ENCODE measurements at regions not wholly inside any gene's neighbourhood (a gene's known extent, or its start where the extent isn't known, plus 50 kb on each side); places are given as distances from the start of the nearest gene placed in this dataset.

- no peak for DNase-seq (ENCODE audit: low spot score)
- TF ChIP-seq, protein P1, sequence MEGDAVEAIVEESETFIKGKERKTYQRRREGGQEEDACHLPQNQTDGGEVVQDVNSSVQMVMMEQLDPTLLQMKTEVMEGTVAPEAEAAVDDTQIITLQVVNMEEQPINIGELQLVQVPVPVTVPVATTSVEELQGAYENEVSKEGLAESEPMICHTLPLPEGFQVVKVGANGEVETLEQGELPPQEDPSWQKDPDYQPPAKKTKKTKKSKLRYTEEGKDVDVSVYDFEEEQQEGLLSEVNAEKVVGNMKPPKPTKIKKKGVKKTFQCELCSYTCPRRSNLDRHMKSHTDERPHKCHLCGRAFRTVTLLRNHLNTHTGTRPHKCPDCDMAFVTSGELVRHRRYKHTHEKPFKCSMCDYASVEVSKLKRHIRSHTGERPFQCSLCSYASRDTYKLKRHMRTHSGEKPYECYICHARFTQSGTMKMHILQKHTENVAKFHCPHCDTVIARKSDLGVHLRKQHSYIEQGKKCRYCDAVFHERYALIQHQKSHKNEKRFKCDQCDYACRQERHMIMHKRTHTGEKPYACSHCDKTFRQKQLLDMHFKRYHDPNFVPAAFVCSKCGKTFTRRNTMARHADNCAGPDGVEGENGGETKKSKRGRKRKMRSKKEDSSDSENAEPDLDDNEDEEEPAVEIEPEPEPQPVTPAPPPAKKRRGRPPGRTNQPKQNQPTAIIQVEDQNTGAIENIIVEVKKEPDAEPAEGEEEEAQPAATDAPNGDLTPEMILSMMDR (conservative IDR thresholded peaks at IDR 0.05; ENCODE audit: low read depth), result no peak
- ChIA-PET POLR2A (ENCODE audit: low non-redundant PET) (no interaction called here), CTCF (no interaction called here)
- H3K27ac ChIP-seq, result no peak overlapping the region
These were observed 140.8 kb downstream of the MRPL39 start for GRCh38 chr21:25466470-25466869.

- H3K27ac ChIP-seq, result no peak overlapping the region
- TF ChIP-seq, protein P1 (conservative IDR thresholded peaks at IDR 0.05; ENCODE audit: low read depth), result no peak
- CTCF ChIA-PET, result interaction anchor here (0.6 kb wide), 1 partner anchor 1539 kb away, joined by 3 read pairs; no protein-coding TSS in a partner anchor
- no peak for DNase-seq (ENCODE audit: low spot score)
- POLR2A ChIA-PET (ENCODE audit: low non-redundant PET), result no interaction called here
These were observed 142.0 kb downstream of the MRPL39 start for GRCh38 chr21:25465263-25465662.

GRCh38 chr21:25464275-25464674, 143.0 kb downstream of the MRPL39 start:
- no peak overlapping the region for H3K27ac ChIP-seq
- DNase-seq (ENCODE audit: low spot score), result no peak
- POLR2A ChIA-PET (ENCODE audit: low non-redundant PET), result no interaction called here
- TF ChIP-seq, protein P1 (conservative IDR thresholded peaks at IDR 0.05; ENCODE audit: low read depth), result no peak
- CTCF ChIA-PET, result no interaction called here

DNA sequence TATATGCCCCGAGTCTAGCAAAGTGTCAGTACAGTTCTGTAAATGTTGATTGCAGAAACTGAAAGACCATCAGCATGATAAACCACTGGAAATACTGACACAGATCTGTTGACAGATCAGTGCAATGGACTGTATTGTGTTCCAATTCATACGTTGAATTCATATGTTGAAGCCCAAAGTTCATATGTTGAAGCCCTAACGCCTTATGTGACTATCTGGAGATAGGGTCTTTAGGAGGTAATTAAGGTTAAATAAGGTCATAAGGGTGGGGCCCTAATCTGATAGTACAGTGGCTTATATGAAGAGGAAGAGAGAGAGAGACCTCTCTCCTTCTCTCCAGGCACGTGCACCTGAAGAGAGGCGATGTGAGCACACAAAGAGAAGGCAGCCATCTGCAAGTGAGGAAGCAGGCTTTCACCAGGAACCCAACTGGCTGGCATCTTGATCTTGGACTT, 144.7 kb downstream of the MRPL39 start:
- POLR2A ChIA-PET (ENCODE audit: low non-redundant PET), result no interaction called here

DNA sequence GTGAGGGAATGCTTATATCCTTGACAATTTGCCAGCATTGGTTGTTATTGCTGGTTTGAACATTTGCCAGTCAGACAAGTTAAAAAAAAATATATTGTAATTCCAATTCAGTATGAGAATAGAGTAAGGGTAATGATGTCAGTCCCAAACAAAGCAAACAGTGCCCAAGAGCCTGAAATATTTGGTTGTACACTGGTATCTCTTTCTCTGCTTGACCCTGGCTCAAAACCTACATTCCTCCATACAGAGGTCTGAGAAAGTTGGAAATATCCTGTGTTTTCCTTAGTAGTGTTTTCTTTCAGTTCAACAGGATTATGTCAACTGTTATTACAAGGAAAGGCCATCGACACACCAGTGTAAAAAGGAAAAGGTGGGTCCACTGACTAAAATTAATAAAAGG, 145.6 kb downstream of the MRPL39 start:
- H3K27ac ChIP-seq, result no peak overlapping the region
- TF ChIP-seq, protein P1 (conservative IDR thresholded peaks at IDR 0.05; ENCODE audit: low read depth), result no peak
- CTCF ChIA-PET, result no interaction called here
- POLR2A ChIA-PET (ENCODE audit: low non-redundant PET), result no interaction called here
- DNase-seq (ENCODE audit: low spot score), result no peak

More for the DNA sequence above, 144.7 kb downstream of the MRPL39 start:
- DNase-seq (ENCODE audit: low spot score), result no peak
- CTCF ChIA-PET, result no interaction called here
- TF ChIP-seq, protein P1 (conservative IDR thresholded peaks at IDR 0.05; ENCODE audit: low read depth), result no peak
- no peak overlapping the region for H3K27ac ChIP-seq

- ChIA-PET POLR2A (ENCODE audit: low non-redundant PET) (no interaction called here), CTCF (no interaction called here)
- no peak for DNase-seq (ENCODE audit: low spot score)
- H3K27ac ChIP-seq, result no peak overlapping the region
- TF ChIP-seq, protein P1 (conservative IDR thresholded peaks at IDR 0.05; ENCODE audit: low read depth), result no peak
These were observed 147.3 kb downstream of the MRPL39 start for GRCh38 chr21:25459993-25460392.

- no peak overlapping the region for H3K27ac ChIP-seq
- ChIA-PET CTCF (no interaction called here), POLR2A (ENCODE audit: low non-redundant PET) (no interaction called here)
- TF ChIP-seq, protein P1 (conservative IDR thresholded peaks at IDR 0.05; ENCODE audit: low read depth), result no peak
- DNase-seq (ENCODE audit: low spot score), result no peak
These were observed 147.9 kb downstream of the MRPL39 start for GRCh38 chr21:25459365-25459764.

All from RWPE1 (cell line).